SU-DHL-6 (cell line): ENCODE measurements at regions not wholly inside any gene's neighbourhood (a gene's known extent, or its start where the extent isn't known, plus 50 kb on each side); places are given as distances from the start of the nearest gene placed in this dataset.

Experiments used
- H2AFZ ChIP-seq: fragments of 200-600 bp; sonication (generic); 2 replicates; pipeline ENCODE4 v1.6.1; 2014; ENCODE audit warnings: low read depth, mild to moderate bottlenecking, moderate library complexity, mixed read lengths, antibody characterized with exemption, low read length; ENCODE audit not compliant: severe bottlenecking
- H3F3A ChIP-seq: fragments of 200-600 bp; shearing (Covaris generic); 2 replicates; pipeline ENCODE4 v1.6.0; 2016; ENCODE audit warnings: antibody characterized with exemption, mild to moderate bottlenecking; ENCODE audit not compliant: insufficient read depth
- H3K27ac ChIP-seq: fragments of 200-600 bp; sonication (generic); 2 replicates; pipeline ENCODE4 v1.5.1; 2016; ENCODE audit warnings: low read depth, mild to moderate bottlenecking, low read length, moderate library complexity, mixed read lengths
- H3K27me3 ChIP-seq: fragments of 200-600 bp; sonication (generic), shearing (Covaris generic); 2 replicates; pipeline ENCODE4 v1.6.0; 2014; ENCODE audit warnings: mild to moderate bottlenecking, low read length
- H3K36me3 ChIP-seq: fragments of 200-600 bp; sonication (generic); 2 replicates; pipeline ENCODE4 v1.6.1; 2014; ENCODE audit warnings: mild to moderate bottlenecking, low read length, mixed read lengths
- H3K4me2 ChIP-seq: fragments of 300-600, 200-600 bp; shearing (Covaris generic), sonication (generic); 2 replicates; pipeline ENCODE4 v1.6.0; 2014; ENCODE audit warnings: low read length, low read depth, mild to moderate bottlenecking; ENCODE audit not compliant: poor library complexity, severe bottlenecking
- H3K4me3 ChIP-seq: fragments of 200-600 bp; sonication (generic); 2 replicates; pipeline ENCODE4 v1.5.1; 2014; ENCODE audit warnings: antibody characterized with exemption, low read length, mild to moderate bottlenecking, mixed read lengths; ENCODE audit not compliant: insufficient read depth, poor library complexity, severe bottlenecking
- H3K79me2 ChIP-seq: fragments of 200-600 bp; sonication (generic); 2 replicates; pipeline ENCODE4 v1.6.1; 2014; ENCODE audit warnings: mild to moderate bottlenecking, low read length, moderate library complexity; ENCODE audit not compliant: insufficient read depth
- H3K9ac ChIP-seq: fragments of 200-600 bp; sonication (generic); 2 replicates; pipeline ENCODE4 v1.7.0; 2014; ENCODE audit warnings: mild to moderate bottlenecking, low read length
- H3K9me2 ChIP-seq: fragments of 200-600 bp; sonication (generic); replicated peaks from 2 replicates; pipeline ENCODE4 v1.6.1; 2014; ENCODE audit warnings: low read length; ENCODE audit not compliant: insufficient read depth
- H3K9me3 ChIP-seq: fragments of 200-600 bp; sonication (generic); 2 replicates; pipeline ENCODE4 v1.6.1; 2014; ENCODE audit warnings: low read length, mixed read lengths; ENCODE audit not compliant: insufficient read depth
- H4K20me1 ChIP-seq: fragments of 200-600 bp; sonication (generic); 2 replicates; pipeline ENCODE4 v1.6.1; 2014; ENCODE audit warnings: low read depth, mild to moderate bottlenecking, antibody characterized with exemption, low read length, moderate library complexity, mixed read lengths
- EZH2phosphoT487 ChIP-seq: fragments of 200-600 bp; sonication (generic), shearing (Covaris generic); conservative IDR thresholded peaks from 2 replicates; pipeline ENCODE4 v1.6.1; 2018; ENCODE audit warnings: mild to moderate bottlenecking, antibody characterized with exemption, low read length, moderate library complexity, mixed read lengths
- TF ChIP-seq, protein P1 (sequence below): fragments of 200-600 bp; sonication (generic); IDR thresholded peaks from one replicate; pipeline ENCODE4 v1.5.1; 2017; ENCODE audit warnings: antibody characterized with exemption, mild to moderate bottlenecking, low read length, moderate library complexity; ENCODE audit not compliant: insufficient read depth, poor library complexity, severe bottlenecking

DNA sequence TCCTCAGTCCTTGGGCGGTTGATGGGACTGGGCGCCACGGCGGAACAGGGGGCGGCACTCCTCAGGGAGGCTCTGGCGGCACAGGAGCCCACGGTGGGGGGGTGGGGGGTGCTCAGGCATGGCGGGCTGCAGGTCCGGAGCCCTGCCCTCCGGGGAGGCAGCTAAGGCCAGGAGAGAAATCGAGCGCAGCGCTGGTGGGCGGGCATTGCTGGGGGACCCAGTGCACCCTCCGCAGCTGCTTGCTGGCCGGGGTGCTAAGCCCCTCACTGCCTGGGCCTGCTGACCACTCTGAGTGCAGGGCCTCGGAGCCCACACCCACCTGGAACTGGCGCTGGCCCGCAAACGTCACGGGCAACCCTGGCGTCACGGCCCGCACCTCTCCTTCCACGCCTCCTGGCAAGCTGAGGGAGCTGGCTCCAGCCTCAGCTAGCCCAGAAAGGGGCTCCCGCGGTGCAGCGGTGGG, 164.9 kb upstream of the AGA start:
- H3K9ac ChIP-seq = no peak overlapping the region
- no peak overlapping the region for H3K4me2 ChIP-seq
- H3F3A ChIP-seq = no peaks in the 10 kb centered on the region
- no peaks in the 10 kb centered on the region for H3K27me3 ChIP-seq
- no peaks in the 10 kb centered on the region for H3K36me3 ChIP-seq
- no peaks in the 10 kb centered on the region for H4K20me1 ChIP-seq
- no peaks in the 10 kb centered on the region for H3K79me2 ChIP-seq
- no peak overlapping the region for H3K27ac ChIP-seq
- no peaks in the 10 kb centered on the region for H3K9me3 ChIP-seq
- no peak overlapping the region for H3K4me3 ChIP-seq
- no peak for TF ChIP-seq EZH2phosphoT487
- TF ChIP-seq, protein P1, sequence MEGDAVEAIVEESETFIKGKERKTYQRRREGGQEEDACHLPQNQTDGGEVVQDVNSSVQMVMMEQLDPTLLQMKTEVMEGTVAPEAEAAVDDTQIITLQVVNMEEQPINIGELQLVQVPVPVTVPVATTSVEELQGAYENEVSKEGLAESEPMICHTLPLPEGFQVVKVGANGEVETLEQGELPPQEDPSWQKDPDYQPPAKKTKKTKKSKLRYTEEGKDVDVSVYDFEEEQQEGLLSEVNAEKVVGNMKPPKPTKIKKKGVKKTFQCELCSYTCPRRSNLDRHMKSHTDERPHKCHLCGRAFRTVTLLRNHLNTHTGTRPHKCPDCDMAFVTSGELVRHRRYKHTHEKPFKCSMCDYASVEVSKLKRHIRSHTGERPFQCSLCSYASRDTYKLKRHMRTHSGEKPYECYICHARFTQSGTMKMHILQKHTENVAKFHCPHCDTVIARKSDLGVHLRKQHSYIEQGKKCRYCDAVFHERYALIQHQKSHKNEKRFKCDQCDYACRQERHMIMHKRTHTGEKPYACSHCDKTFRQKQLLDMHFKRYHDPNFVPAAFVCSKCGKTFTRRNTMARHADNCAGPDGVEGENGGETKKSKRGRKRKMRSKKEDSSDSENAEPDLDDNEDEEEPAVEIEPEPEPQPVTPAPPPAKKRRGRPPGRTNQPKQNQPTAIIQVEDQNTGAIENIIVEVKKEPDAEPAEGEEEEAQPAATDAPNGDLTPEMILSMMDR = no peak
- no peaks in the 10 kb centered on the region for H3K9me2 ChIP-seq
- no peak overlapping the region for H2AFZ ChIP-seq

DNA sequence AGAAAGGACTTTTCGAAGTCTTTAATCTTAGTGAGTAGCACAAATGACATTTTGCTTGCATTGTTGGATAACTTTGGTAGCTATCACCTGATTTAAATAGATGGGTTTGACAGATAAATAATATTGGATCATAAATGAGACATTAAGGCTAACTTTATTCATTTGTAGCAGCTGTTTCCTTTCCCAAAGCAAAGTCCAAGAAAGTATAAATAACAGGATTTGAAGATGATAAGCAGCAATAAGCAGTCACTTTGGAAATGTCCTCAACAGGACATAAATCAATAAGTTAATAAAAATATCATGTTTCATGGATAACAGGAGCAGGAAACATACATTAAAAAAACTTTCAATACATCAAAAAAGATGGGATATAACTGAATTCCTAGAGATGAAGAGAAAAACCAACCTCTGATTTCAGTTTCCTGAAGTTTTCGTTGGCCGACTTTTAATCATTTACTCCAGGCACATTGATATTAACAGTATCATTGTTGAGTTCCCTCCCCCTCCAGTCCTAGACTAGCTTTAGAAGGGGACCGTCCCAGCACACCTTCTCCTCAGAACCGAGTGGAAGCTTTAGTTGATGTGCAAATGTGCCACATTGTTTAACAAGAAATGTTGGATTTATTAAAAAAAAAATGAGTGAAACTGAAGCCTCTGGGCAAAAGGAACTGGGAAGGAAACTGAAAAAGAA, 169.9 kb upstream of the AGA start:
- H4K20me1 ChIP-seq = no peaks in the 10 kb centered on the region
- no peak overlapping the region for H2AFZ ChIP-seq
- H3K79me2 ChIP-seq = no peaks in the 10 kb centered on the region
- H3K27me3 ChIP-seq = no peaks in the 10 kb centered on the region
- no peak for TF ChIP-seq EZH2phosphoT487
- TF ChIP-seq, protein P1 = no peak
- H3F3A ChIP-seq = no peaks in the 10 kb centered on the region
- no peaks in the 10 kb centered on the region; the same call in 1 of the 2 replicates for H3K9me3 ChIP-seq
- H3K9me2 ChIP-seq = no peaks in the 10 kb centered on the region
- no peaks in the 10 kb centered on the region for H3K36me3 ChIP-seq
- no peak overlapping the region for H3K27ac ChIP-seq
- H3K9ac ChIP-seq = no peak overlapping the region
- H3K4me2 ChIP-seq = no peak overlapping the region
- no peak overlapping the region for H3K4me3 ChIP-seq

DNA sequence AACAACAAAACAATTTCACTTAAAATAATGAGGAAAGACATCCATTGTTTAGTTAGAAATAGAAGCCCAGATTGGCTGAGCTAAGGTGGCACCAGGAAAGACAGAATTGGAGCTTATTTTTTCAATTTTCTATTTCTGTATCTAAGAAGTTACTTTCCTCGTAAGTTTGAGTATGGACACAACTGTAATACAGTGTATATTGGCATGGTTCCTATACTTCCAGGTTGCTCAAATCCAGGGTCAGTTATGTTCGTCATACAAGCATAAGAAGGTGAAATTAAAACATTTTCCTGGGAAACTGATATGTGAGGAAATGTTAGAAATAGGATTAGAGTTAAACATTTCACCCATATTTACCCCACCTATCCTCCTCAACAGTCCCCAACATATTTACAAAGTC, 170.4 kb upstream of the AGA start:
- no peak overlapping the region for H3K4me2 ChIP-seq
- H3K36me3 ChIP-seq = no peaks in the 10 kb centered on the region
- H3F3A ChIP-seq = no peaks in the 10 kb centered on the region
- no peaks in the 10 kb centered on the region for H3K9me2 ChIP-seq
- no peak overlapping the region for H3K4me3 ChIP-seq
- no peaks in the 10 kb centered on the region for H3K79me2 ChIP-seq
- TF ChIP-seq EZH2phosphoT487 = no peak
- TF ChIP-seq, protein P1 = no peak
- H3K27me3 ChIP-seq = no peaks in the 10 kb centered on the region
- no peak overlapping the region for H3K9ac ChIP-seq
- no peak overlapping the region for H2AFZ ChIP-seq
- no peaks in the 10 kb centered on the region; the same call in 1 of the 2 replicates for H3K9me3 ChIP-seq
- no peak overlapping the region for H3K27ac ChIP-seq
- H4K20me1 ChIP-seq = no peaks in the 10 kb centered on the region
